ENCODE measurements at regions not wholly inside any gene's neighbourhood (a gene's known extent, or its start where the extent isn't known, plus 50 kb on each side); places are given as distances from the start of the nearest gene placed in this dataset.

DNA sequence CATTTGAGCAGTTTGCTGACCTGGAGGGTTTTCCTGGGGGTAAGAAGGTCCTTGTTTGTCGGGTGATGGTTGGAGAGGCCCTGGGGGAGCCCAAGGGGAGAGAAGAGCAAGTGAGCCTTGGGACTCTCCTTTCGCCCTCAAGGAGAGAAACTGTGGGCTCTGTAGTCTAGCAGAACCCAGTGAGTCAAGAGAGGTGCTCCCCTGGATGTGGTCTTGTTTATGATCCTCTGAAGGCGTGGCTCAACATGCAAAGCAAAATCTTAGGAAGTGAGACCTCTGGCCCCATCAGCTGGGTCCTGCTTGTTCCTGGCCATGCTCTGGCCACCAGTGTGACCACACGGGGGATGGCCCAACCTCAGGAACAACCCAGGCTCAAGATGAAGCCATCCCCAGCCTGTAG is 66.5 kb upstream of the ALX4 start:
- Mint-ChIP-seq H3K27me3 (ENCODE audit: low read depth) (peaks cover 17% of the 10 kb centered on the region), H3K9me3 (no peaks in the 10 kb centered on the region), H3K4me3 (no peak overlapping the region), H3K4me1 (peaks cover 6% of the 10 kb centered on the region), H3K36me3 (ENCODE audit: low read depth) (no peaks in the 10 kb centered on the region), H3K27ac (no peak overlapping the region)
- TF ChIP-seq, protein P1, sequence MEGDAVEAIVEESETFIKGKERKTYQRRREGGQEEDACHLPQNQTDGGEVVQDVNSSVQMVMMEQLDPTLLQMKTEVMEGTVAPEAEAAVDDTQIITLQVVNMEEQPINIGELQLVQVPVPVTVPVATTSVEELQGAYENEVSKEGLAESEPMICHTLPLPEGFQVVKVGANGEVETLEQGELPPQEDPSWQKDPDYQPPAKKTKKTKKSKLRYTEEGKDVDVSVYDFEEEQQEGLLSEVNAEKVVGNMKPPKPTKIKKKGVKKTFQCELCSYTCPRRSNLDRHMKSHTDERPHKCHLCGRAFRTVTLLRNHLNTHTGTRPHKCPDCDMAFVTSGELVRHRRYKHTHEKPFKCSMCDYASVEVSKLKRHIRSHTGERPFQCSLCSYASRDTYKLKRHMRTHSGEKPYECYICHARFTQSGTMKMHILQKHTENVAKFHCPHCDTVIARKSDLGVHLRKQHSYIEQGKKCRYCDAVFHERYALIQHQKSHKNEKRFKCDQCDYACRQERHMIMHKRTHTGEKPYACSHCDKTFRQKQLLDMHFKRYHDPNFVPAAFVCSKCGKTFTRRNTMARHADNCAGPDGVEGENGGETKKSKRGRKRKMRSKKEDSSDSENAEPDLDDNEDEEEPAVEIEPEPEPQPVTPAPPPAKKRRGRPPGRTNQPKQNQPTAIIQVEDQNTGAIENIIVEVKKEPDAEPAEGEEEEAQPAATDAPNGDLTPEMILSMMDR (IDR thresholded peaks at IDR 0.05; ENCODE audit: unreplicated experiment in 3 of 3), result no peak

DNA sequence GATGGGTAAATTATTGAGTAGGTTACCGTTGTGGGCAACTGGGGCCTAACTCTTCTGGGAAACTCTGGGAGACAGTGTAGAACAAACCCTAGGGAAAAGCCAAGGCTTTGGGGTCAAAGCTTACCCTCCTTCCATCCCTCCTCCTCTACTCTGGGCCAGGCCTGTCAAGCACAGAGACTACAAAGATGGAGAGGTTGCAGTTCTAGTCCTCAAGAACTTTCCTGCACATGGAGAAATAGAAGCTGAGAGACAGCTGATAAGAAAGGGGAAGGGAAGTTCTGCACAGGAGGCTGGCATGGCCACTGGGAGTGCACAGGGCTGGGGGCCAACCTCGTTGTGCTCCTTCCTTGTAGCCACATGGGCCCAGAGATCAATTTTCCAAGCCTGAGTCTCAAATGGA is 67.2 kb upstream of the ALX4 start:
- TF ChIP-seq, protein P1 (IDR thresholded peaks at IDR 0.05; ENCODE audit: unreplicated experiment in 3 of 3), result no peak
- H3K27me3 Mint-ChIP-seq (ENCODE audit: low read depth), result peaks cover 21% of the 10 kb centered on the region
- H3K9me3 Mint-ChIP-seq, result no peaks in the 10 kb centered on the region
- H3K4me1 Mint-ChIP-seq, result peaks cover 13% of the 10 kb centered on the region
- H3K36me3 Mint-ChIP-seq (ENCODE audit: low read depth), result no peaks in the 10 kb centered on the region
- no peak overlapping the region for H3K4me3 Mint-ChIP-seq
- no peak overlapping the region for H3K27ac Mint-ChIP-seq

DNA sequence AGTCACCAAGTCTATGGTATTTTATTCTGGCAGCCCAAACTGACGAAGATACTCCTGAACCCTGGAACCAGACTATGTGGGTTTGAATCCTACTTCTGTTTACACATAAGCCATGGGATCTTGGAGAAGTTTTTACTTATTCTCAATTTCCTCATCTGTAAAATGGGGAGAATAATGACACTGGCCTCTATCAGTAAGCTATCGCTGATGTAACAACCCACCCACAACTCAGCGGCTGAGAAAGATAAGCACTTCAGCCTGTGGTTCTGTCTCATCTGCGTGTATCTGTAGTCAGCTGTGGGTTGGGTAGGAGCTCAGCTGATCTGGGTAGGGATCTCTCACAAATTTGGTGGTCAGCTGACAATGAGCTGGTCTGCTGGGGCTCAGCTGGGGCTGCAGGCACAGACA is 68.0 kb upstream of the ALX4 start:
- no peaks in the 10 kb centered on the region for H3K9me3 Mint-ChIP-seq
- TF ChIP-seq, protein P1 (IDR thresholded peaks at IDR 0.05; ENCODE audit: unreplicated experiment in 3 of 3), result no peak

DNA sequence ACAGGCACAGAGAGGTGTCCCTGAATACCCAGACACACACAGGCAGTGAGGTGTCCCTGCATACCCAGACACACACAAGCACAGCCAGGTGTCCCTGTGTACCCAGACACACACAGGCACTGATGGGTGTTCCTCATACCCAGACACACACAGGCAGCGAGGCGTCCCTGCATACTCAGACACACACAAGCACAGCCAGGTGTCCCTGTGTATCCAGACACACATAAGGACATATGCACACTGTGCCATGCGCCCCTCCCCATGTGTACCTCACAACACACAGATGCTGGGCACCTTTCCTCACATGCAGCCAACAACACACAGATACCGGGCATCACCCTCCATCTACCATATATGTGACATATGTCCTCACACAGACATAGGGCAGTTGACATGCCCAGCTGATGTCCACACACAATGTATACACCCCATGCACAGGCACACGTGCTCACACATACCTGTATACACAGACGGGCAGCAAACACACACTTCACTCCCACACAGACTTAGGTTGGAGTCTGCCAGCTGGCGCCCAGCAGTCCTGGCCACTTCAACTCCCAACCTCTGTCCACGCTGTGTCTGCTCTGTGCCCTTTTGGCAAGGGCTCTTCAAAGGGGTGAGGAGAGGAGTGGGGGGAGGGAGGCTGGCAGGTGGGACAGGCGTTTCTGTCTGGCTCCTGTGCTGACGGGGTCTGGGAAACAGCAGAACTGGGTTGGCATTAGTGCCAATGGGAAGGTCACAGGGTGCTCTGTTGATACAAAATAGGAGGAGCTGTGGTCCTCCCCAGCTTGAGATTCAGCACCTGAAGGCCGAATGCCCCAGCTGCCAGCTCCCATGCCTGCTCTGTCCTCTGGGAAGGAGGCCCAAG is 69.4 kb upstream of the ALX4 start:
- H3K27me3 Mint-ChIP-seq (ENCODE audit: low read depth), result peaks cover 30% of the 10 kb centered on the region
- no peak overlapping the region for H3K27ac Mint-ChIP-seq
- no peaks in the 10 kb centered on the region for H3K9me3 Mint-ChIP-seq
- peaks cover 27% of the 10 kb centered on the region for H3K4me1 Mint-ChIP-seq
- no peaks in the 10 kb centered on the region for H3K36me3 Mint-ChIP-seq (ENCODE audit: low read depth)
- H3K4me3 Mint-ChIP-seq, result no peak overlapping the region
- TF ChIP-seq, protein P1 (IDR thresholded peaks at IDR 0.05; ENCODE audit: unreplicated experiment in 3 of 3), result no peak

More for the DNA sequence above, 68.0 kb upstream of the ALX4 start:
- H3K36me3 Mint-ChIP-seq (ENCODE audit: low read depth), result no peaks in the 10 kb centered on the region
- H3K4me1 Mint-ChIP-seq, result peaks cover 21% of the 10 kb centered on the region
- H3K27ac Mint-ChIP-seq, result no peak overlapping the region
- peaks cover 24% of the 10 kb centered on the region for H3K27me3 Mint-ChIP-seq (ENCODE audit: low read depth)
- no peak overlapping the region for H3K4me3 Mint-ChIP-seq

DNA sequence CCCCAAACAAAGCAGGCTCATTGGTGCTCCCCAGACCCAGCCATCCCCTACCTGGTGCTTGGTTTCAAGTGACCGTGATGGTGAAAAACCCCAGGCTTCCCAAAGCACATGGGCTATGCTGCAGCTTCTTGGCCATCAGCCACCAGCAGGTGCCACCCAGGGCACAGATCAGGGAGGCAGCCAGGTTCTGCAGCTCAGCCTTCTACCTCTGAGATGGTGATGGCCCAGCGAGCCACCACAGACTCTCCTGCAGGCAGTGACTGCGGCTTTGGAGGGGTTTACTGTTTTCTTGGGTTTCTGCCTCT is 70.0 kb upstream of the ALX4 start:
- H3K4me3 Mint-ChIP-seq, result no peak overlapping the region
- H3K9me3 Mint-ChIP-seq, result no peaks in the 10 kb centered on the region
- TF ChIP-seq, protein P1 (IDR thresholded peaks at IDR 0.05; ENCODE audit: unreplicated experiment in 3 of 3), result no peak
- peaks cover 32% of the 10 kb centered on the region for H3K27me3 Mint-ChIP-seq (ENCODE audit: low read depth)
- no peaks in the 10 kb centered on the region for H3K36me3 Mint-ChIP-seq (ENCODE audit: low read depth)
- H3K4me1 Mint-ChIP-seq, result peaks cover 27% of the 10 kb centered on the region
- no peak overlapping the region for H3K27ac Mint-ChIP-seq

DNA sequence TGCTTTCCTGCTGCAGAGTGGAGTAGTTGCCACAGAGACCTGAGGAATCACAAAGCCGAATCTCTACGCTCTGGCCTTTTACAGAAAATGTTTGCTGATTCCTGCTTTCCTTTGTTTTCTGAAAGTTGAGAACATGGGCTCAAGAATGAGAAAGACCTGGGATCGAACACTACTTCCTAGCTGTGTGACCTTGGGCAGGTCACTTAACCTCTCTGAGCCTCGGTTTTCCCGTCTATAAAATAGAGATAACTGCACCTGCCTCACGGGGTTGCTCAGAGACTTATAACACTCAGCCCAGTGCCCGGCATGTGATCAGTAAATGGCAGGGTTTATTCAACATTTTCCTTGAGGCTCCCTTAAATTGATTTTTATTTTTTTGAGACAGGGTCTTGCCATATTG is 70.9 kb upstream of the ALX4 start:
- Mint-ChIP-seq H3K4me3 (no peak overlapping the region), H3K9me3 (no peaks in the 10 kb centered on the region), H3K27ac (no peak overlapping the region), H3K36me3 (ENCODE audit: low read depth) (no peaks in the 10 kb centered on the region), H3K4me1 (peaks cover 27% of the 10 kb centered on the region), H3K27me3 (ENCODE audit: low read depth) (peaks cover 31% of the 10 kb centered on the region)
- TF ChIP-seq, protein P1 (IDR thresholded peaks at IDR 0.05; ENCODE audit: unreplicated experiment in 3 of 3), result no peak

Data from nephron (organoid).